ENCODE measurements at regions not wholly inside any gene's neighbourhood (a gene's known extent, or its start where the extent isn't known, plus 50 kb on each side); places are given as distances from the start of the nearest gene placed in this dataset.

- TF ChIP-seq, protein P1, sequence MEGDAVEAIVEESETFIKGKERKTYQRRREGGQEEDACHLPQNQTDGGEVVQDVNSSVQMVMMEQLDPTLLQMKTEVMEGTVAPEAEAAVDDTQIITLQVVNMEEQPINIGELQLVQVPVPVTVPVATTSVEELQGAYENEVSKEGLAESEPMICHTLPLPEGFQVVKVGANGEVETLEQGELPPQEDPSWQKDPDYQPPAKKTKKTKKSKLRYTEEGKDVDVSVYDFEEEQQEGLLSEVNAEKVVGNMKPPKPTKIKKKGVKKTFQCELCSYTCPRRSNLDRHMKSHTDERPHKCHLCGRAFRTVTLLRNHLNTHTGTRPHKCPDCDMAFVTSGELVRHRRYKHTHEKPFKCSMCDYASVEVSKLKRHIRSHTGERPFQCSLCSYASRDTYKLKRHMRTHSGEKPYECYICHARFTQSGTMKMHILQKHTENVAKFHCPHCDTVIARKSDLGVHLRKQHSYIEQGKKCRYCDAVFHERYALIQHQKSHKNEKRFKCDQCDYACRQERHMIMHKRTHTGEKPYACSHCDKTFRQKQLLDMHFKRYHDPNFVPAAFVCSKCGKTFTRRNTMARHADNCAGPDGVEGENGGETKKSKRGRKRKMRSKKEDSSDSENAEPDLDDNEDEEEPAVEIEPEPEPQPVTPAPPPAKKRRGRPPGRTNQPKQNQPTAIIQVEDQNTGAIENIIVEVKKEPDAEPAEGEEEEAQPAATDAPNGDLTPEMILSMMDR (IDR thresholded peaks at IDR 0.05): no peak
- TF ChIP-seq EZH2 (IDR thresholded peaks at IDR 0.05) (no peak), EZH2phosphoT487 (IDR thresholded peaks at IDR 0.05) (no peak)
Observed at GRCh38 chr10:110394296-110394695, 89.6 kb upstream of the SMNDC1 start.
